H9 (cell line): ENCODE measurements at regions not wholly inside any gene's neighbourhood (a gene's known extent, or its start where the extent isn't known, plus 50 kb on each side); places are given as distances from the start of the nearest gene placed in this dataset.

Experiments
- DNase-seq: peaks from one replicate; pipeline ENCODE4 v3.0.0-alpha.2; 2017
- H2AFZ ChIP-seq: one replicate; pipeline ENCODE4 v1.6.1; 2013; ENCODE audit warnings: mild to moderate bottlenecking, low read length, control low read depth, moderate library complexity
- H2AK5ac ChIP-seq: 2 replicates; pipeline ENCODE4 v1.6.1; 2013; ENCODE audit warnings: low read length, control low read depth, mixed read lengths; ENCODE audit not compliant: insufficient read length
- H2BK120ac ChIP-seq: one replicate; pipeline ENCODE4 v1.6.1; 2013; ENCODE audit warnings: low read depth, mild to moderate bottlenecking, low read length, control low read depth, inconsistent platforms; ENCODE audit not compliant: poor library complexity, severe bottlenecking
- H2BK12ac ChIP-seq: 2 replicates; pipeline ENCODE4 v1.6.1; 2013; ENCODE audit warnings: low read length, control low read depth, mixed read lengths, low read depth; ENCODE audit not compliant: insufficient read length
- H2BK15ac ChIP-seq: 2 replicates; pipeline ENCODE4 v1.6.1; 2013; ENCODE audit warnings: low read depth, low read length, control low read depth
- H2BK20ac ChIP-seq: one replicate; pipeline ENCODE4 v1.6.1; 2013; ENCODE audit warnings: low read depth, mild to moderate bottlenecking, low read length, control low read depth, inconsistent platforms; ENCODE audit not compliant: poor library complexity, severe bottlenecking
- H2BK5ac ChIP-seq: 2 replicates; pipeline ENCODE4 v1.6.1; 2013; ENCODE audit warnings: low read length, control low read depth, mixed read lengths; ENCODE audit not compliant: insufficient read length
- H3K14ac ChIP-seq: 2 replicates; pipeline ENCODE4 v1.6.1; 2013; ENCODE audit warnings: low read length, control low read depth; ENCODE audit not compliant: insufficient read depth
- H3K18ac ChIP-seq: 2 replicates; pipeline ENCODE4 v1.6.1; 2013; ENCODE audit warnings: low read depth, mild to moderate bottlenecking, mixed read lengths, low read length, control low read depth; ENCODE audit not compliant: insufficient read length
- H3K23ac ChIP-seq: 2 replicates; pipeline ENCODE4 v1.6.1; 2013; ENCODE audit warnings: low read length, control low read depth, mixed read lengths, low read depth; ENCODE audit not compliant: insufficient read length
- H3K23me2 ChIP-seq: 2 replicates; pipeline ENCODE4 v1.6.1; 2013; ENCODE audit warnings: low read depth, mild to moderate bottlenecking, mixed read lengths, low read length, control low read depth; ENCODE audit not compliant: insufficient read length, poor library complexity, severe bottlenecking
- H3K27ac ChIP-seq: 2 replicates; pipeline ENCODE4 v1.5.1; 2013; ENCODE audit warnings: low read length, control low read depth, mixed read lengths, low read depth; ENCODE audit not compliant: insufficient read length
- H3K27me3 ChIP-seq: 2 replicates; pipeline ENCODE4 v1.6.1; 2013; ENCODE audit warnings: low read length, control low read depth, inconsistent platforms; ENCODE audit not compliant: insufficient read depth
- H3K4ac ChIP-seq: 2 replicates; pipeline ENCODE4 v1.6.1; 2013; ENCODE audit warnings: low read depth, mild to moderate bottlenecking, control low read depth, inconsistent platforms, low read length, moderate library complexity
- H3K4me1 ChIP-seq: 2 replicates; pipeline ENCODE4 v1.6.1; 2013; ENCODE audit warnings: low read length, control low read depth, inconsistent platforms; ENCODE audit not compliant: insufficient read depth
- H3K4me2 ChIP-seq: 2 replicates; pipeline ENCODE4 v1.6.1; 2013; ENCODE audit warnings: low read length, control low read depth, mixed read lengths; ENCODE audit not compliant: insufficient read length, insufficient read depth
- H3K56ac ChIP-seq: 2 replicates; pipeline ENCODE4 v1.6.1; 2013; ENCODE audit warnings: low read depth, mild to moderate bottlenecking, mixed read lengths, low read length, control low read depth; ENCODE audit not compliant: insufficient read length
- H3K79me1 ChIP-seq: 2 replicates; pipeline ENCODE4 v1.6.1; 2013; ENCODE audit warnings: low read depth, mild to moderate bottlenecking, moderate library complexity, low read length, control low read depth, inconsistent platforms; ENCODE audit not compliant: insufficient read depth, poor library complexity, severe bottlenecking
- H3K79me2 ChIP-seq: 2 replicates; pipeline ENCODE4 v1.6.1; 2013; ENCODE audit warnings: low read length, control low read depth, inconsistent platforms; ENCODE audit not compliant: insufficient read depth
- H3K9ac ChIP-seq: 2 replicates; pipeline ENCODE4 v1.6.1; 2013; ENCODE audit warnings: low read length, control low read depth, mixed read lengths; ENCODE audit not compliant: insufficient read length; ENCODE audit errors: extremely low read depth
- H3K9me3 ChIP-seq: one replicate; pipeline ENCODE4 v1.6.1; 2013; ENCODE audit warnings: low read depth, low read length, inconsistent platforms; ENCODE audit not compliant: control insufficient read depth
- H3T11ph ChIP-seq: one replicate; pipeline ENCODE4 v1.6.1; 2013; ENCODE audit warnings: mild to moderate bottlenecking, low read length, control low read depth, inconsistent platforms
- H4K20me1 ChIP-seq: one replicate; pipeline ENCODE4 v1.6.1; 2013; ENCODE audit not compliant: control insufficient read depth, insufficient read length, insufficient read depth
- H4K5ac ChIP-seq: 2 replicates; pipeline ENCODE4 v1.6.1; 2013; ENCODE audit warnings: low read depth, mild to moderate bottlenecking, mixed read lengths, low read length, control low read depth; ENCODE audit not compliant: insufficient read length
- H4K8ac ChIP-seq: replicated peaks from 2 replicates; pipeline ENCODE4 v1.6.1; 2013; ENCODE audit warnings: low read length, control low read depth, mixed read lengths, low read depth; ENCODE audit not compliant: insufficient read length
- H4K91ac ChIP-seq: 2 replicates; pipeline ENCODE4 v1.6.1; 2013; ENCODE audit warnings: low read depth, mild to moderate bottlenecking, moderate library complexity, mixed read lengths, low read length, control low read depth; ENCODE audit not compliant: insufficient read length
- H3K27ac Mint-ChIP-seq, 3 experiments: 2 replicates in 2 of 3; 3 replicates in 1 of 3; pipeline ENCODE4 v1.8.0; 2020 to 2021; ENCODE audit warnings: mixed read lengths in 3 of 3, mild to moderate bottlenecking in 1 of 3, moderate library complexity in 1 of 3
- H3K27me3 Mint-ChIP-seq: 2 replicates; pipeline ENCODE4 v1.8.0; 2021; ENCODE audit warnings: low read depth, mild to moderate bottlenecking, moderate library complexity, mixed read lengths
- H3K36me3 Mint-ChIP-seq, 3 experiments: 2 replicates in 2 of 3; 3 replicates in 1 of 3; pipeline ENCODE4 v1.8.0; 2020 to 2021; ENCODE audit warnings: low read depth in 3 of 3, mixed read lengths in 3 of 3; ENCODE audit not compliant: insufficient read depth in 1 of 3
- H3K4me1 Mint-ChIP-seq, 2 experiments: 2 replicates each; pipeline ENCODE4 v1.8.0; 2020; ENCODE audit warnings: mixed read lengths in 2 of 2
- H3K4me3 Mint-ChIP-seq, 2 experiments: 2 replicates in 1 of 2; 3 replicates in 1 of 2; pipeline ENCODE4 v1.8.0; 2020 to 2021; ENCODE audit warnings: mild to moderate bottlenecking in 2 of 2, mixed read lengths in 2 of 2, moderate library complexity in 1 of 2
- H3K9me3 Mint-ChIP-seq, 2 experiments: 2 replicates in 1 of 2; 3 replicates in 1 of 2; pipeline ENCODE4 v1.8.0; 2020; ENCODE audit warnings: mild to moderate bottlenecking in 2 of 2, mixed read lengths in 2 of 2, moderate library complexity in 1 of 2
- WGBS: extraction: QIAGEN DNeasy Blood & Tissue Kit; methylation state at CpG from one replicate; pipeline ENCODE4 v1.1.7; 2013; ENCODE audit warnings: missing lambda C conversion rate, low lambda C conversion rate, mixed read lengths; ENCODE audit not compliant: insufficient read length; ENCODE audit errors: extremely low coverage; 5-methylcytosine and 5-hydroxymethylcytosine counted together
- TF ChIP-seq, protein P1 (sequence below): fragments of 200-600 bp; sonication (generic); conservative IDR thresholded peaks from 3 replicates; pipeline ENCODE4 v1.8.0; 2021; ENCODE audit warnings: antibody characterized with exemption, mild to moderate bottlenecking

- no peak overlapping the region for H2AK5ac ChIP-seq
- Mint-ChIP-seq H3K4me3 (no peak overlapping the region), H3K36me3 (peaks cover 0 to 6% (median 0%) of the 10 kb centered on the region in 3 experiments; a peak in 3 of 7 replicates), H3K9me3 (peaks cover 7 to 8% of the 10 kb centered on the region in 2 experiments; a peak in 3 of 5 replicates), H3K27ac (peak overlapping the region in 1 of 3 experiments; percentile 3; a peak in 1 of 7 replicates), H3K4me1 (peaks cover 17 to 27% of the 10 kb centered on the region in 2 experiments), H3K27me3 (no peaks in the 10 kb centered on the region; the same call in 1 of the 2 replicates)
- no peak overlapping the region for H2BK120ac ChIP-seq
- H3K23me2 ChIP-seq: no peaks in the 10 kb centered on the region
- TF ChIP-seq, protein P1, sequence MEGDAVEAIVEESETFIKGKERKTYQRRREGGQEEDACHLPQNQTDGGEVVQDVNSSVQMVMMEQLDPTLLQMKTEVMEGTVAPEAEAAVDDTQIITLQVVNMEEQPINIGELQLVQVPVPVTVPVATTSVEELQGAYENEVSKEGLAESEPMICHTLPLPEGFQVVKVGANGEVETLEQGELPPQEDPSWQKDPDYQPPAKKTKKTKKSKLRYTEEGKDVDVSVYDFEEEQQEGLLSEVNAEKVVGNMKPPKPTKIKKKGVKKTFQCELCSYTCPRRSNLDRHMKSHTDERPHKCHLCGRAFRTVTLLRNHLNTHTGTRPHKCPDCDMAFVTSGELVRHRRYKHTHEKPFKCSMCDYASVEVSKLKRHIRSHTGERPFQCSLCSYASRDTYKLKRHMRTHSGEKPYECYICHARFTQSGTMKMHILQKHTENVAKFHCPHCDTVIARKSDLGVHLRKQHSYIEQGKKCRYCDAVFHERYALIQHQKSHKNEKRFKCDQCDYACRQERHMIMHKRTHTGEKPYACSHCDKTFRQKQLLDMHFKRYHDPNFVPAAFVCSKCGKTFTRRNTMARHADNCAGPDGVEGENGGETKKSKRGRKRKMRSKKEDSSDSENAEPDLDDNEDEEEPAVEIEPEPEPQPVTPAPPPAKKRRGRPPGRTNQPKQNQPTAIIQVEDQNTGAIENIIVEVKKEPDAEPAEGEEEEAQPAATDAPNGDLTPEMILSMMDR: no peak
- H3T11ph ChIP-seq: no peak overlapping the region
- no peak overlapping the region for H3K4ac ChIP-seq
- no CpG with 5 or more reads among the region's 3 CpGs for WGBS
- no peak overlapping the region for H4K8ac ChIP-seq
- H4K5ac ChIP-seq: no peak overlapping the region
- no peaks in the 10 kb centered on the region for H3K79me1 ChIP-seq
- DNase-seq: no peak
- no peak overlapping the region for H3K14ac ChIP-seq
- H3K4me1 ChIP-seq: peaks cover 2% of the 10 kb centered on the region; the same call in 1 of the 2 replicates
- H2BK5ac ChIP-seq: no peak overlapping the region
- no peak overlapping the region for H2BK20ac ChIP-seq
- no peak overlapping the region for H3K23ac ChIP-seq
- no peaks in the 10 kb centered on the region for H4K20me1 ChIP-seq
- no peak overlapping the region for H3K27ac ChIP-seq
- H3K9me3 ChIP-seq: no peaks in the 10 kb centered on the region
- no peak overlapping the region for H2BK15ac ChIP-seq
- H3K18ac ChIP-seq: no peak overlapping the region
- H3K79me2 ChIP-seq: no peaks in the 10 kb centered on the region
- no peak overlapping the region for H3K56ac ChIP-seq
- H2BK12ac ChIP-seq: no peak overlapping the region
- no peak overlapping the region for H3K9ac ChIP-seq
- no peaks in the 10 kb centered on the region for H3K27me3 ChIP-seq
- no peak overlapping the region for H3K4me2 ChIP-seq
- no peak overlapping the region for H2AFZ ChIP-seq
- H4K91ac ChIP-seq: no peak overlapping the region
Observed at GRCh38 chr2:122486705-122487415, 731.4 kb downstream of the TSN start.
